NCI-H1048 (cell line): ENCODE measurements at regions not wholly inside any gene's neighbourhood (a gene's known extent, or its start where the extent isn't known, plus 50 kb on each side); places are given as distances from the start of the nearest gene placed in this dataset.
"Not testable (repeated sequence)": the region's sequence is repeated elsewhere in the genome, so short reads cannot be mapped to it uniquely, and the experiment has no call there.

Experiments used
- DNase-seq: peaks from one replicate; lab custom pipeline; 2025; lab: John Stamatoyannopoulos, UW

- DNase-seq: no peak
These were observed 53.8 kb upstream of the ADAMTS18 start for GRCh38 chr16:77488652-77489051.

- DNase-seq: no peak
These were observed 56.3 kb upstream of the ADAMTS18 start for GRCh38 chr16:77491091-77491490.

- no peak for DNase-seq
These were observed 62.1 kb upstream of the ADAMTS18 start for GRCh38 chr16:77496934-77497333.

- DNase-seq: no peak
These were observed 64.8 kb upstream of the ADAMTS18 start for GRCh38 chr16:77499373-77500285.

- no peak for DNase-seq
These were observed 65.4 kb upstream of the ADAMTS18 start for GRCh38 chr16:77500286-77500598.

GRCh38 chr16:77500934-77501664 is 66.3 kb upstream of the ADAMTS18 start:
- no peak for DNase-seq

- DNase-seq: no peak
These were observed 67.6 kb upstream of the ADAMTS18 start for GRCh38 chr16:77502448-77502847.

GRCh38 chr16:77506492-77506891 is 71.7 kb upstream of the ADAMTS18 start:
- not testable (repeated sequence) for DNase-seq

GRCh38 chr16:77509051-77509450 is 74.2 kb upstream of the ADAMTS18 start:
- DNase-seq: no peak

- no peak for DNase-seq
These were observed 75.0 kb upstream of the ADAMTS18 start for GRCh38 chr16:77509796-77510195.

GRCh38 chr16:77511053-77511452 is 76.2 kb upstream of the ADAMTS18 start:
- DNase-seq: peak; percentile 36

- DNase-seq: no peak
These were observed 79.8 kb upstream of the ADAMTS18 start for GRCh38 chr16:77514500-77515220.

- DNase-seq: not testable (repeated sequence)
These were observed 90.4 kb upstream of the ADAMTS18 start for GRCh38 chr16:77525226-77525625.

- DNase-seq: no peak
These were observed 96.9 kb upstream of the ADAMTS18 start for GRCh38 chr16:77531752-77532151.

- DNase-seq: no peak
These were observed 102.0 kb upstream of the ADAMTS18 start for GRCh38 chr16:77536809-77537208.

GRCh38 chr16:77539421-77540034 is 104.7 kb upstream of the ADAMTS18 start:
- DNase-seq: no peak

- no peak for DNase-seq
These were observed 105.8 kb upstream of the ADAMTS18 start for GRCh38 chr16:77540646-77541045.

GRCh38 chr16:77541165-77541564 is 106.3 kb upstream of the ADAMTS18 start:
- no peak for DNase-seq

GRCh38 chr16:77548151-77548550 is 113.3 kb upstream of the ADAMTS18 start:
- DNase-seq: no peak

GRCh38 chr16:77548766-77549165 is 113.9 kb upstream of the ADAMTS18 start:
- DNase-seq: no peak

GRCh38 chr16:77549876-77550275 is 115.0 kb upstream of the ADAMTS18 start:
- DNase-seq: no peak

GRCh38 chr16:77551357-77551756 is 116.5 kb upstream of the ADAMTS18 start:
- no peak for DNase-seq
